Neural crest cell (in vitro differentiated cells): ENCODE measurements at regions not wholly inside any gene's neighbourhood (a gene's known extent, or its start where the extent isn't known, plus 50 kb on each side); places are given as distances from the start of the nearest gene placed in this dataset.

Experiments
- DNase-seq: peaks from one replicate; pipeline ENCODE4 v3.0.0; 2021; ENCODE audit warnings: low read depth, mixed read lengths, low spot score
- H3K27ac Mint-ChIP-seq: one replicate; pipeline ENCODE4 v1.8.0; 2021; ENCODE audit warnings: mild to moderate bottlenecking, mixed read lengths; ENCODE audit not compliant: unreplicated experiment
- H3K27me3 Mint-ChIP-seq: 2 replicates; pipeline ENCODE4 v1.8.0; 2021; ENCODE audit warnings: low read depth, mild to moderate bottlenecking, mixed read lengths
- H3K36me3 Mint-ChIP-seq: 2 replicates; pipeline ENCODE4 v1.8.0; 2021; ENCODE audit warnings: low read depth, mild to moderate bottlenecking, mixed read lengths
- H3K4me1 Mint-ChIP-seq: 2 replicates; pipeline ENCODE4 v1.8.0; 2021; ENCODE audit warnings: mixed read lengths
- H3K4me3 Mint-ChIP-seq: one replicate; pipeline ENCODE4 v1.8.0; 2021; ENCODE audit warnings: mild to moderate bottlenecking, mixed read lengths
- H3K9me3 Mint-ChIP-seq: 2 replicates; pipeline ENCODE4 v1.8.0; 2021; ENCODE audit warnings: mixed read lengths
- CTCF ChIP-seq: fragments of 200-600 bp; sonication (generic); conservative IDR thresholded peaks from 2 replicates; pipeline ENCODE4 v1.5.0; 2021; ENCODE audit warnings: antibody characterized with exemption, mild to moderate bottlenecking

- no peak for DNase-seq
- no peak overlapping the region for H3K27ac Mint-ChIP-seq
- no peak for TF ChIP-seq CTCF
- no peak overlapping the region for H3K4me3 Mint-ChIP-seq
- no peaks in the 10 kb centered on the region for H3K4me1 Mint-ChIP-seq
- no peaks in the 10 kb centered on the region for H3K36me3 Mint-ChIP-seq
- no peaks in the 10 kb centered on the region for H3K27me3 Mint-ChIP-seq
- peaks cover 2% of the 10 kb centered on the region for H3K9me3 Mint-ChIP-seq
These were observed 652.6 kb downstream of the BCL11A start for GRCh38 chr2:59900728-59901452.

GRCh38 chr2:59899692-59900091 lies 653.8 kb downstream of the BCL11A start:
- H3K27ac Mint-ChIP-seq, result no peak overlapping the region
- no peaks in the 10 kb centered on the region for H3K4me1 Mint-ChIP-seq

GRCh38 chr2:59896499-59897245 lies 656.8 kb downstream of the BCL11A start:
- peaks cover 11% of the 10 kb centered on the region for H3K9me3 Mint-ChIP-seq
- no peak for DNase-seq
- H3K4me3 Mint-ChIP-seq, result no peak overlapping the region
- TF ChIP-seq CTCF, result no peak
- H3K4me1 Mint-ChIP-seq, result no peaks in the 10 kb centered on the region
- H3K27ac Mint-ChIP-seq, result no peak overlapping the region
- H3K27me3 Mint-ChIP-seq, result peaks cover 2% of the 10 kb centered on the region
- H3K36me3 Mint-ChIP-seq, result no peaks in the 10 kb centered on the region

More at GRCh38 chr2:59899692-59900091, 653.8 kb downstream of the BCL11A start:
- TF ChIP-seq CTCF, result no peak
- no peak for DNase-seq
- no peaks in the 10 kb centered on the region for H3K27me3 Mint-ChIP-seq
- H3K4me3 Mint-ChIP-seq, result no peak overlapping the region
- H3K36me3 Mint-ChIP-seq, result no peaks in the 10 kb centered on the region
- peaks cover 7% of the 10 kb centered on the region for H3K9me3 Mint-ChIP-seq

GRCh38 chr2:59893612-59894011 lies 659.8 kb downstream of the BCL11A start:
- Mint-ChIP-seq H3K4me1 (no peaks in the 10 kb centered on the region), H3K27ac (no peak overlapping the region), H3K27me3 (peaks cover 2% of the 10 kb centered on the region), H3K9me3 (peaks cover 11% of the 10 kb centered on the region), H3K4me3 (no peak overlapping the region), H3K36me3 (no peaks in the 10 kb centered on the region)
- DNase-seq, result no peak
- no peak for TF ChIP-seq CTCF

- no peak for TF ChIP-seq CTCF
- peaks cover 11% of the 10 kb centered on the region for H3K9me3 Mint-ChIP-seq
- H3K4me1 Mint-ChIP-seq, result no peaks in the 10 kb centered on the region
- H3K27ac Mint-ChIP-seq, result no peak overlapping the region
- no peak for DNase-seq
- H3K36me3 Mint-ChIP-seq, result no peaks in the 10 kb centered on the region
- peaks cover 3% of the 10 kb centered on the region for H3K27me3 Mint-ChIP-seq
- H3K4me3 Mint-ChIP-seq, result no peak overlapping the region
These were observed 661.1 kb downstream of the BCL11A start for GRCh38 chr2:59892398-59892797.
